ENCODE measurements at regions not wholly inside any gene's neighbourhood (a gene's known extent, or its start where the extent isn't known, plus 50 kb on each side); places are given as distances from the start of the nearest gene placed in this dataset.

- no peak for DNase-seq (ENCODE audit: low read depth, low spot score)
These were observed 176.8 kb upstream of the PAPPA start for GRCh38 chr9:115976781-115977180.

GRCh38 chr9:115978091-115978490 lies 175.5 kb upstream of the PAPPA start:
- no peaks in the 10 kb centered on the region for H3K9me3 ChIP-seq (ENCODE audit: control insufficient read depth, insufficient read depth, low read length)
- DNase-seq (ENCODE audit: low read depth, low spot score): no peak
- ChIA-PET CTCF (no interaction called here), POLR2A (no interaction called here)
- H3K27me3 ChIP-seq (ENCODE audit: control insufficient read depth, insufficient read depth, low read length): no peaks in the 10 kb centered on the region
- H3K27ac ChIP-seq (ENCODE audit: low read depth, low read length): no peak overlapping the region
- H3K4me3 ChIP-seq (ENCODE audit: low read depth, low read length): no peak overlapping the region
- no peak for TF ChIP-seq CTCF (IDR thresholded peaks at IDR 0.05; ENCODE audit: low read depth, low read length)

More at GRCh38 chr9:115976781-115977180, 176.8 kb upstream of the PAPPA start:
- POLR2A ChIA-PET: no interaction called here
- H3K9me3 ChIP-seq (ENCODE audit: control insufficient read depth, insufficient read depth, low read length): no peaks in the 10 kb centered on the region
- no peak for TF ChIP-seq CTCF (IDR thresholded peaks at IDR 0.05; ENCODE audit: low read depth, low read length)
- H3K27me3 ChIP-seq (ENCODE audit: control insufficient read depth, insufficient read depth, low read length): no peaks in the 10 kb centered on the region
- H3K27ac ChIP-seq (ENCODE audit: low read depth, low read length): no peak overlapping the region
- CTCF ChIA-PET: no interaction called here
- H3K4me3 ChIP-seq (ENCODE audit: low read depth, low read length): no peak overlapping the region

- no peak for DNase-seq (ENCODE audit: low read depth, low spot score)
- ChIA-PET CTCF (interaction anchor here (0.6 kb wide), 1 partner anchor 300 kb away, joined by 6 read pairs; no protein-coding TSS in a partner anchor), POLR2A (no interaction called here)
- no peak overlapping the region for H3K27ac ChIP-seq (ENCODE audit: low read depth, low read length)
- no peak for TF ChIP-seq CTCF (IDR thresholded peaks at IDR 0.05; ENCODE audit: low read depth, low read length)
- H3K27me3 ChIP-seq (ENCODE audit: control insufficient read depth, insufficient read depth, low read length): no peaks in the 10 kb centered on the region
- H3K9me3 ChIP-seq (ENCODE audit: control insufficient read depth, insufficient read depth, low read length): no peaks in the 10 kb centered on the region
- no peak overlapping the region for H3K4me3 ChIP-seq (ENCODE audit: low read depth, low read length)
These were observed 174.9 kb upstream of the PAPPA start for GRCh38 chr9:115978659-115979096.

GRCh38 chr9:115980054-115980453 lies 173.5 kb upstream of the PAPPA start:
- Histone ChIP-seq H3K27ac (ENCODE audit: low read depth, low read length) (no peak overlapping the region), H3K27me3 (ENCODE audit: control insufficient read depth, insufficient read depth, low read length) (no peaks in the 10 kb centered on the region), H3K9me3 (ENCODE audit: control insufficient read depth, insufficient read depth, low read length) (no peaks in the 10 kb centered on the region), H3K4me3 (ENCODE audit: low read depth, low read length) (no peak overlapping the region)
- ChIA-PET POLR2A (interaction anchor here (1.1 kb wide), 1 partner anchor 172 kb away, joined by 4 read pairs; no protein-coding TSS in a partner anchor), CTCF (interaction anchor here (1.2 kb wide), 1 partner anchor 16 kb away, joined by 3 read pairs; no protein-coding TSS in a partner anchor)
- no peak for DNase-seq (ENCODE audit: low read depth, low spot score)
- TF ChIP-seq CTCF (IDR thresholded peaks at IDR 0.05; ENCODE audit: low read depth, low read length): no peak

- TF ChIP-seq CTCF (IDR thresholded peaks at IDR 0.05; ENCODE audit: low read depth, low read length): no peak
- Histone ChIP-seq H3K4me3 (ENCODE audit: low read depth, low read length) (no peak overlapping the region), H3K9me3 (ENCODE audit: control insufficient read depth, insufficient read depth, low read length) (no peaks in the 10 kb centered on the region), H3K27me3 (ENCODE audit: control insufficient read depth, insufficient read depth, low read length) (no peaks in the 10 kb centered on the region), H3K27ac (ENCODE audit: low read depth, low read length) (no peak overlapping the region)
- ChIA-PET CTCF (interaction anchor here (1.2 to 1.6 kb wide), 2 partner anchors 7 to 17 kb away, joined by 3 read pairs; no protein-coding TSS in a partner anchor), POLR2A (interaction anchor here (1.1 kb wide), 1 partner anchor 172 kb away, joined by 4 read pairs; no protein-coding TSS in a partner anchor)
- DNase-seq (ENCODE audit: low read depth, low spot score): no peak
These were observed 173.1 kb upstream of the PAPPA start for GRCh38 chr9:115980502-115980901.
